HEK293 (cell line): ENCODE measurements at regions not wholly inside any gene's neighbourhood (a gene's known extent, or its start where the extent isn't known, plus 50 kb on each side); places are given as distances from the start of the nearest gene placed in this dataset.

Source experiments
- CTCF ChIA-PET: fragments of 350-600 bp; formaldehyde crosslinking; extraction: SDS; loops from one replicate; lab custom pipeline; 2021; ENCODE audit warnings: antibody characterized with exemption; lab: Yijun Ruan, JAX
- POLR2A ChIA-PET: fragments of 300-600 bp; formaldehyde crosslinking; extraction: SDS; loops from one replicate; lab custom pipeline; 2020; ENCODE audit warnings: antibody characterized with exemption, inconsistent platforms; lab: Yijun Ruan, JAX
- H3K27ac ChIP-seq: fragments of 200-500 bp; sonication (Bioruptor generic); 2 replicates; pipeline ENCODE4 v1.5.1; 2014; ENCODE audit warnings: low read depth, low read length, control low read depth, inconsistent platforms; ENCODE audit errors: extremely low read depth
- H3K36me3 ChIP-seq, 2 experiments: fragments of 200-500 bp in 1 of 2; sonication (Bioruptor generic) in 1 of 2; 1 replicate in 1 of 2; 2 replicates in 1 of 2; pipeline ENCODE4 v1.5.1; 2014 to 2017; ENCODE audit warnings: inconsistent platforms in 2 of 2, low read length in 2 of 2; ENCODE audit not compliant: control insufficient read depth in 2 of 2, insufficient read depth in 1 of 2
- H3K4me1 ChIP-seq: fragments of 200-500 bp; sonication (Bioruptor generic); 2 replicates; pipeline ENCODE4 v1.5.1; 2014; ENCODE audit warnings: mild to moderate bottlenecking, low read length, inconsistent platforms; ENCODE audit not compliant: control insufficient read depth, insufficient read depth
- H3K4me3 ChIP-seq: 2 replicates; pipeline ENCODE4 v1.5.1; 2011; ENCODE audit warnings: low read depth, mild to moderate bottlenecking, control low read depth, low read length, moderate library complexity
- H3K9me3 ChIP-seq: fragments of 200-500 bp; sonication (Bioruptor generic); 2 replicates; pipeline ENCODE4 v1.5.1; 2014; ENCODE audit warnings: low read depth, low read length, inconsistent platforms; ENCODE audit not compliant: control insufficient read depth, insufficient read depth
- BCL11A ChIP-seq: fragments of 450-650 bp; formaldehyde crosslinking; IDR thresholded peaks from 2 replicates; pipeline ENCODE4 v1.5.1; 2016; ENCODE audit warnings: low read depth, missing biosample characterization, missing genetic modification characterization
- KLF7 ChIP-seq: fragments of 450-650 bp; formaldehyde crosslinking; IDR thresholded peaks from 2 replicates; pipeline ENCODE4 v1.5.1; 2016; ENCODE audit warnings: missing biosample characterization, missing genetic modification characterization, borderline replicate concordance
- SCRT2 ChIP-seq: fragments of 450-650 bp; formaldehyde crosslinking; IDR thresholded peaks from 2 replicates; pipeline ENCODE4 v1.5.1; 2016; ENCODE audit warnings: missing biosample characterization, missing genetic modification characterization
- ZFHX2 ChIP-seq: fragments of 450-650 bp; formaldehyde crosslinking; conservative IDR thresholded peaks from 2 replicates; pipeline ENCODE4 v1.5.1; 2016; ENCODE audit warnings: missing biosample characterization, missing genetic modification characterization
- ZNF19 ChIP-seq: fragments of 450-650 bp; formaldehyde crosslinking; IDR thresholded peaks from 2 replicates; pipeline ENCODE4; 2016; ENCODE audit warnings: missing biosample characterization, missing genetic modification characterization, low read depth
- ZNF248 ChIP-seq: fragments of 450-650 bp; formaldehyde crosslinking; IDR thresholded peaks from 2 replicates; pipeline ENCODE4 v1.5.1; 2017; ENCODE audit warnings: missing biosample characterization, missing genetic modification characterization
- ZNF341 ChIP-seq: fragments of 450-650 bp; formaldehyde crosslinking; IDR thresholded peaks from 2 replicates; pipeline ENCODE4; 2016; ENCODE audit warnings: low read depth, missing biosample characterization, missing genetic modification characterization
- ZNF350 ChIP-seq: fragments of 450-650 bp; formaldehyde crosslinking; IDR thresholded peaks from 2 replicates; pipeline ENCODE4 v1.5.0; 2017; ENCODE audit warnings: missing biosample characterization, mild to moderate bottlenecking, missing genetic modification characterization
- ZNF521 ChIP-seq: fragments of 450-650 bp; formaldehyde crosslinking; IDR thresholded peaks from 2 replicates; pipeline ENCODE4 v1.5.1; 2017; ENCODE audit warnings: missing biosample characterization, mild to moderate bottlenecking, missing genetic modification characterization
- ZNF596 ChIP-seq: fragments of 450-650 bp; IDR thresholded peaks from 2 replicates; pipeline ENCODE4 v1.5.0; 2018; ENCODE audit warnings: missing biosample characterization, mild to moderate bottlenecking, missing genetic modification characterization, moderate library complexity
- ZNF785 ChIP-seq: fragments of 450-650 bp; formaldehyde crosslinking; IDR thresholded peaks from 2 replicates; pipeline ENCODE4 v1.5.1; 2016; ENCODE audit warnings: missing biosample characterization, missing genetic modification characterization
- ZNF830 ChIP-seq: fragments of 450-650 bp; IDR thresholded peaks from 2 replicates; pipeline ENCODE4 v1.5.0; 2018; ENCODE audit warnings: missing biosample characterization, missing genetic modification characterization, low read depth, mild to moderate bottlenecking, moderate library complexity
- ZSCAN23 ChIP-seq: fragments of 450-650 bp; formaldehyde crosslinking; IDR thresholded peaks from 2 replicates; pipeline ENCODE4 v1.5.1; 2016; ENCODE audit warnings: missing biosample characterization, missing genetic modification characterization
- TF ChIP-seq, protein P1 (sequence below): fragments of 450-650 bp; formaldehyde crosslinking; IDR thresholded peaks from 2 replicates; pipeline ENCODE4; 2016; ENCODE audit warnings: missing biosample characterization, missing genetic modification characterization
- TF ChIP-seq, protein P2 (sequence below): fragments of 450-650 bp; formaldehyde crosslinking; IDR thresholded peaks from 2 replicates; pipeline ENCODE4 v1.5.1; 2016; ENCODE audit warnings: missing biosample characterization, missing genetic modification characterization
- TF ChIP-seq, protein P3 (sequence below): fragments of 450-650 bp; formaldehyde crosslinking; IDR thresholded peaks from 2 replicates; pipeline ENCODE4 v1.5.1; 2016; ENCODE audit warnings: missing biosample characterization, missing genetic modification characterization
- TF ChIP-seq, protein P4 (sequence below): fragments of 450-650 bp; formaldehyde crosslinking; conservative IDR thresholded peaks from 2 replicates; pipeline ENCODE4 v1.5.1; 2016; ENCODE audit warnings: low read depth, missing biosample characterization, missing genetic modification characterization
- TF ChIP-seq, protein P5 (sequence below): fragments of 450-650 bp; formaldehyde crosslinking; IDR thresholded peaks from 2 replicates; pipeline ENCODE4 v1.5.1; 2016; ENCODE audit warnings: missing biosample characterization, missing genetic modification characterization, low read depth

DNA sequence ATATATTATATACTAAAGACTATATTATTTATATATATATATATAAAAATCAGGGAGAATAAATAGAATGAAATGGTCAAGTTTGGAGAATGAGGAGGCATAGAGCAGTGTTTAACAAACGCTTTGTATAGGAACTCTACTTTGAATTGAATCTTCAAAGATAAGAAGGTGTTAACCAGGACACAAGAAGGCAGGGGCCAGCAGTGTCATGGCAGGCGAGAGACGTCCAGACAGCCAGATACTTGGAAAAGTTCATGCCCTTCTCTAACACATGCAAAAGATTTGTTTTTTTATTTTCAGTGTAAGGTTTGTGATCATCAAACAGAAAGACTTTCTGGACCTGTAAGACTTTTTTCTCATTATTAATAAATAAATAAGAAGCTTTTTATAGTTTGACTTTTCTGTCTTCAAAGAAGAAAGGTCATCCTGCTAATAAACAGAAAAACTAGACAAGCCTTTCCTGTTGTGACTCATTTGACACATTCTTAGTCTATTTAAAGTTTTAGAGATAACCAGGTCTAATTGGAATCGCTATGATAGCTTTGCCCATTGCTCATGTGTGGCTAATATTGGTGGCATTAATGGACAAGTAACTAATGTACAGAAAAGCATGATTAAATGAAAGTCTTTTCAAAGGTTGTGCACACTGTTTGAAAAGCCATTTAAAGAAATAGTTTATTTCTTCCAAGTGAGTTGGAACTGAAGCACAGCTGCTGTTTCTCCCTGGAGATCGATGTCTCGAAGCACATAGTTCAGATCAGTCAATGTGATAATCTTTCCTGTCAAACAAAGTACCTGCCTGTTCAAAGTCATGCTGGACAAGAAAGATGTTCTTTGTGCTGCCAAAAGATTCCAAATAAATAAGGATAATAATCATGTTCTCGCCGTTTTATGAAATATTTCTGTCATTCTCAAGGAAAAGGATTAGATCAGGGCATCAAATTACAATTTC lies 420.4 kb upstream of the OPRM1 start:
- ChIA-PET POLR2A (no interaction called here), CTCF (no interaction called here)
- no peak overlapping the region for H3K4me3 ChIP-seq
- H3K4me1 ChIP-seq: 0 out of 2 replicates have a peak, but pooled peaks cover 3% of the 10 kb centered on the region
- H3K27ac ChIP-seq: no peak overlapping the region
- H3K9me3 ChIP-seq: no peaks in the 10 kb centered on the region
- TF ChIP-seq, protein P1, sequence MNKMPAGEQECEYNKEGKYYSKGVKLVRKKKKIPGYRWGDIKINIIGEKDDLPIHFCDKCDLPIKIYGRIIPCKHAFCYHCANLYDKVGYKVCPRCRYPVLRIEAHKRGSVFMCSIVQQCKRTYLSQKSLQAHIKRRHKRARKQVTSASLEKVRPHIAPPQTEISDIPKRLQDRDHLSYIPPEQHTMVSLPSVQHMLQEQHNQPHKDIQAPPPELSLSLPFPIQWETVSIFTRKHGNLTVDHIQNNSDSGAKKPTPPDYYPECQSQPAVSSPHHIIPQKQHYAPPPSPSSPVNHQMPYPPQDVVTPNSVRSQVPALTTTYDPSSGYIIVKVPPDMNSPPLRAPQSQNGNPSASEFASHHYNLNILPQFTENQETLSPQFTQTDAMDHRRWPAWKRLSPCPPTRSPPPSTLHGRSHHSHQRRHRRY (tag by site-specific recombination): no peak
- H3K36me3 ChIP-seq: no peaks in the 10 kb centered on the region

DNA sequence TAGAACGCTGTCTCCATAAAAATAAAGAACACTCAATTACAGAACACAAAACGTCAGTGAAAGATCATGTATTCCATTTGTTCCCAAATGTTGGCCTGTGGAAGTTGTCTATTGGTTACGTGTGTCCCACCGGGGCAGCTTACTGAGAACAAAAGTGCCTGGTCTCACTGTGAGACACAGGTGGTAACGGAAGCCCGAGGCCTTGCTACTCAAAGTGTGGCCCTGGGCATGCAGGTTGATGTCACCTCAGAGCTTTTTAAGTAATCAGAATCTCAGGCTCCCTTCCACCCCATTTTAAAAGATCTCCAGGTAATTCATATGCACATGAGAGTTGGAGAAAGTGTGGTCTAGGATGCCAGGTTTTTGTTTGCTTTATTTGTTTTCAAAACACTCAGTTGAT lies 422.5 kb upstream of the OPRM1 start:
- ChIA-PET POLR2A (no interaction called here), CTCF (interaction anchor here (0.7 kb wide), 1 partner anchor 31 kb away, joined by 3 read pairs; no protein-coding TSS in a partner anchor)
- H3K36me3 ChIP-seq: no peaks in the 10 kb centered on the region
- 0 out of 2 replicates have a peak, but pooled peaks cover 3% of the 10 kb centered on the region for H3K4me1 ChIP-seq
- no peak overlapping the region for H3K27ac ChIP-seq
- no peaks in the 10 kb centered on the region for H3K9me3 ChIP-seq
- no peak for TF ChIP-seq ZNF785 (tag by site-specific recombination)
- TF ChIP-seq, all 188 proteins: peak for 0
- no peak overlapping the region for H3K4me3 ChIP-seq

DNA sequence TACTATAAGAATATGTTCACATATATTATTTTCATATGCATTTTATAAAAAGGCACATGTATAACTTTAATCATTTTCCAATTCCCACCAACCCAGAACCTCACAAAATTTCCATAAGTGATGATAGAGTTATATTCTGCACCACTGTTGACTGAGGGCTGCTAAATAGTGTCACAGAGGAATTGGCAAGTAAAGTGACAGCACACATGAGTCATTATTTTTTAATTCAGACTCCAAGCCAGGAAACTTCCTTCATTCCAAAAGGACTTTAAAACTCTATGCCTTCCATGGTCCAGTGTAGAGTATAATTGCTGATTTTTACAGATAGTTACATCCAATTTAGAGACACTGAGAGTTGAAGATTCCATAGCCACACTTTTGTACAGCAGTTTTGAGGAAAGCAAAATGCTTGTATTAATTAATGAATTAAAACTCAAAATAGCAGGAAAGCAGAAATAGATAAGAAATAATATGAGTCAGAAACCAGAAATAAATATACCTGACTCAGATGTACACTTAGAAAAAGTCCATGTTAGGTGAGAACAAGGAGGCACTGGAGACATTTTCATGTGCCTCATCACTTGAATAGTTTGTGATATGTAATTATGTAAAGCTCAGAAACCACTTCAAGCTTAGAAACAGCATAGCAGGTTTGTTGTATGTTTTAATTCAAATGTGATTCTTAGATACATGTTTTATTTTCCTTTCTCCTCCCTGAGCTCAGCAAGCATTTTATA lies 425.2 kb upstream of the OPRM1 start:
- Histone ChIP-seq H3K27ac (no peak overlapping the region), H3K4me3 (no peak overlapping the region), H3K4me1 (0 out of 2 replicates have a peak, but pooled peaks cover 3% of the 10 kb centered on the region), H3K36me3 (no peaks in the 10 kb centered on the region), H3K9me3 (no peaks in the 10 kb centered on the region)
- POLR2A ChIA-PET: no interaction called here
- CTCF ChIA-PET: interaction anchor here (0.6 kb wide), 1 partner anchor 19 kb away, joined by 3 read pairs; no protein-coding TSS in a partner anchor
- TF ChIP-seq, protein P2, sequence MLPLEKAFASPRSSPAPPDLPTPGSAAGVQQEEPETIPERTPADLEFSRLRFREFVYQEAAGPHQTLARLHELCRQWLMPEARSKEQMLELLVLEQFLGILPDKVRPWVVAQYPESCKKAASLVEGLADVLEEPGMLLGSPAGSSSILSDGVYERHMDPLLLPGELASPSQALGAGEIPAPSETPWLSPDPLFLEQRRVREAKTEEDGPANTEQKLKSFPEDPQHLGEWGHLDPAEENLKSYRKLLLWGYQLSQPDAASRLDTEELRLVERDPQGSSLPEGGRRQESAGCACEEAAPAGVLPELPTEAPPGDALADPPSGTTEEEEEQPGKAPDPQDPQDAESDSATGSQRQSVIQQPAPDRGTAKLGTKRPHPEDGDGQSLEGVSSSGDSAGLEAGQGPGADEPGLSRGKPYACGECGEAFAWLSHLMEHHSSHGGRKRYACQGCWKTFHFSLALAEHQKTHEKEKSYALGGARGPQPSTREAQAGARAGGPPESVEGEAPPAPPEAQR (tag by site-specific recombination): no peak
- TF ChIP-seq ZNF19 (tag by site-specific recombination) (no peak), ZNF596 (tag by site-specific recombination) (no peak), ZSCAN23 (no peak), ZNF521 (tag by site-specific recombination) (no peak), ZFHX2 (no peak), ZNF350 (tag by site-specific recombination) (no peak), ZNF830 (tag by site-specific recombination) (no peak), ZNF341 (no peak), BCL11A (no peak), SCRT2 (tag by site-specific recombination) (no peak), KLF7 (tag by site-specific recombination) (no peak), ZNF248 (no peak)
- TF ChIP-seq, protein P3, sequence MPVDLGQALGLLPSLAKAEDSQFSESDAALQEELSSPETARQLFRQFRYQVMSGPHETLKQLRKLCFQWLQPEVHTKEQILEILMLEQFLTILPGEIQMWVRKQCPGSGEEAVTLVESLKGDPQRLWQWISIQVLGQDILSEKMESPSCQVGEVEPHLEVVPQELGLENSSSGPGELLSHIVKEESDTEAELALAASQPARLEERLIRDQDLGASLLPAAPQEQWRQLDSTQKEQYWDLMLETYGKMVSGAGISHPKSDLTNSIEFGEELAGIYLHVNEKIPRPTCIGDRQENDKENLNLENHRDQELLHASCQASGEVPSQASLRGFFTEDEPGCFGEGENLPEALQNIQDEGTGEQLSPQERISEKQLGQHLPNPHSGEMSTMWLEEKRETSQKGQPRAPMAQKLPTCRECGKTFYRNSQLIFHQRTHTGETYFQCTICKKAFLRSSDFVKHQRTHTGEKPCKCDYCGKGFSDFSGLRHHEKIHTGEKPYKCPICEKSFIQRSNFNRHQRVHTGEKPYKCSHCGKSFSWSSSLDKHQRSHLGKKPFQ: no peak
- TF ChIP-seq, protein P4, sequence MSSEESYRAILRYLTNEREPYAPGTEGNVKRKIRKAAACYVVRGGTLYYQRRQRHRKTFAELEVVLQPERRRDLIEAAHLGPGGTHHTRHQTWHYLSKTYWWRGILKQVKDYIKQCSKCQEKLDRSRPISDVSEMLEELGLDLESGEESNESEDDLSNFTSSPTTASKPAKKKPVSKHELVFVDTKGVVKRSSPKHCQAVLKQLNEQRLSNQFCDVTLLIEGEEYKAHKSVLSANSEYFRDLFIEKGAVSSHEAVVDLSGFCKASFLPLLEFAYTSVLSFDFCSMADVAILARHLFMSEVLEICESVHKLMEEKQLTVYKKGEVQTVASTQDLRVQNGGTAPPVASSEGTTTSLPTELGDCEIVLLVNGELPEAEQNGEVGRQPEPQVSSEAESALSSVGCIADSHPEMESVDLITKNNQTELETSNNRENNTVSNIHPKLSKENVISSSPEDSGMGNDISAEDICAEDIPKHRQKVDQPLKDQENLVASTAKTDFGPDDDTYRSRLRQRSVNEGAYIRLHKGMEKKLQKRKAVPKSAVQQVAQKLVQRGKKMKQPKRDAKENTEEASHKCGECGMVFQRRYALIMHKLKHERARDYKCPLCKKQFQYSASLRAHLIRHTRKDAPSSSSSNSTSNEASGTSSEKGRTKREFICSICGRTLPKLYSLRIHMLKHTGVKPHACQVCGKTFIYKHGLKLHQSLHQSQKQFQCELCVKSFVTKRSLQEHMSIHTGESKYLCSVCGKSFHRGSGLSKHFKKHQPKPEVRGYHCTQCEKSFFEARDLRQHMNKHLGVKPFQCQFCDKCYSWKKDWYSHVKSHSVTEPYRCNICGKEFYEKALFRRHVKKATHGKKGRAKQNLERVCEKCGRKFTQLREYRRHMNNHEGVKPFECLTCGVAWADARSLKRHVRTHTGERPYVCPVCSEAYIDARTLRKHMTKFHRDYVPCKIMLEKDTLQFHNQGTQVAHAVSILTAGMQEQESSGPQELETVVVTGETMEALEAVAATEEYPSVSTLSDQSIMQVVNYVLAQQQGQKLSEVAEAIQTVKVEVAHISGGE (tag by site-specific recombination): no peak
- TF ChIP-seq, protein P5, sequence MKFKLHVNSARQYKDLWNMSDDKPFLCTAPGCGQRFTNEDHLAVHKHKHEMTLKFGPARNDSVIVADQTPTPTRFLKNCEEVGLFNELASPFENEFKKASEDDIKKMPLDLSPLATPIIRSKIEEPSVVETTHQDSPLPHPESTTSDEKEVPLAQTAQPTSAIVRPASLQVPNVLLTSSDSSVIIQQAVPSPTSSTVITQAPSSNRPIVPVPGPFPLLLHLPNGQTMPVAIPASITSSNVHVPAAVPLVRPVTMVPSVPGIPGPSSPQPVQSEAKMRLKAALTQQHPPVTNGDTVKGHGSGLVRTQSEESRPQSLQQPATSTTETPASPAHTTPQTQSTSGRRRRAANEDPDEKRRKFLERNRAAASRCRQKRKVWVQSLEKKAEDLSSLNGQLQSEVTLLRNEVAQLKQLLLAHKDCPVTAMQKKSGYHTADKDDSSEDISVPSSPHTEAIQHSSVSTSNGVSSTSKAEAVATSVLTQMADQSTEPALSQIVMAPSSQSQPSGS (tag by site-specific recombination): no peak
